ENCODE measurements at regions not wholly inside any gene's neighbourhood (a gene's known extent, or its start where the extent isn't known, plus 50 kb on each side); places are given as distances from the start of the nearest gene placed in this dataset.

- H3K4me3 Mint-ChIP-seq (ENCODE audit: unreplicated experiment) = no peak overlapping the region
- H3K4me1 Mint-ChIP-seq (ENCODE audit: low read depth, unreplicated experiment) = no peaks in the 10 kb centered on the region
- no peak overlapping the region for H3K27ac Mint-ChIP-seq (ENCODE audit: unreplicated experiment)
- DNase-seq = no peak
- H3K27me3 Mint-ChIP-seq (ENCODE audit: unreplicated experiment) = peaks cover 3% of the 10 kb centered on the region
- H3K9me3 Mint-ChIP-seq (ENCODE audit: unreplicated experiment) = peaks cover 3% of the 10 kb centered on the region
- H3K36me3 Mint-ChIP-seq (ENCODE audit: unreplicated experiment) = no peaks in the 10 kb centered on the region
- no peak for TF ChIP-seq CTCF (IDR thresholded peaks at IDR 0.05; ENCODE audit: partially characterized antibody, unreplicated experiment)
Measured at GRCh38 chr4:18536428-18536827, 514.9 kb upstream of the LCORL start.

GRCh38 chr4:18535948-18536347 lies 514.4 kb upstream of the LCORL start:
- Mint-ChIP-seq H3K27me3 (ENCODE audit: unreplicated experiment) (peaks cover 3% of the 10 kb centered on the region), H3K4me3 (ENCODE audit: unreplicated experiment) (no peak overlapping the region), H3K36me3 (ENCODE audit: unreplicated experiment) (no peaks in the 10 kb centered on the region), H3K4me1 (ENCODE audit: low read depth, unreplicated experiment) (no peaks in the 10 kb centered on the region), H3K9me3 (ENCODE audit: unreplicated experiment) (peaks cover 3% of the 10 kb centered on the region), H3K27ac (ENCODE audit: unreplicated experiment) (no peak overlapping the region)
- no peak for TF ChIP-seq CTCF (IDR thresholded peaks at IDR 0.05; ENCODE audit: partially characterized antibody, unreplicated experiment)
- DNase-seq = no peak

GRCh38 chr4:18533262-18533775 lies 511.8 kb upstream of the LCORL start:
- DNase-seq = no peak
- TF ChIP-seq CTCF (IDR thresholded peaks at IDR 0.05; ENCODE audit: partially characterized antibody, unreplicated experiment) = no peak
- H3K4me3 Mint-ChIP-seq (ENCODE audit: unreplicated experiment) = no peak overlapping the region
- no peaks in the 10 kb centered on the region for H3K4me1 Mint-ChIP-seq (ENCODE audit: low read depth, unreplicated experiment)
- H3K36me3 Mint-ChIP-seq (ENCODE audit: unreplicated experiment) = no peaks in the 10 kb centered on the region
- H3K9me3 Mint-ChIP-seq (ENCODE audit: unreplicated experiment) = peaks cover 3% of the 10 kb centered on the region
- H3K27ac Mint-ChIP-seq (ENCODE audit: unreplicated experiment) = no peak overlapping the region
- H3K27me3 Mint-ChIP-seq (ENCODE audit: unreplicated experiment) = peaks cover 3% of the 10 kb centered on the region

GRCh38 chr4:18531731-18532130 lies 510.2 kb upstream of the LCORL start:
- DNase-seq = no peak
- H3K36me3 Mint-ChIP-seq (ENCODE audit: unreplicated experiment) = no peaks in the 10 kb centered on the region
- peaks cover 3% of the 10 kb centered on the region for H3K27me3 Mint-ChIP-seq (ENCODE audit: unreplicated experiment)
- no peaks in the 10 kb centered on the region for H3K4me1 Mint-ChIP-seq (ENCODE audit: low read depth, unreplicated experiment)
- no peak overlapping the region for H3K4me3 Mint-ChIP-seq (ENCODE audit: unreplicated experiment)
- H3K27ac Mint-ChIP-seq (ENCODE audit: unreplicated experiment) = no peak overlapping the region
- TF ChIP-seq CTCF (IDR thresholded peaks at IDR 0.05; ENCODE audit: partially characterized antibody, unreplicated experiment) = no peak
- H3K9me3 Mint-ChIP-seq (ENCODE audit: unreplicated experiment) = peaks cover 3% of the 10 kb centered on the region

- H3K27me3 Mint-ChIP-seq (ENCODE audit: unreplicated experiment) = no peaks in the 10 kb centered on the region
Measured at GRCh38 chr4:18529482-18529881, 507.9 kb upstream of the LCORL start.

More at GRCh38 chr4:18529482-18529881, 507.9 kb upstream of the LCORL start:
- no peaks in the 10 kb centered on the region for H3K9me3 Mint-ChIP-seq (ENCODE audit: unreplicated experiment)
- TF ChIP-seq CTCF (IDR thresholded peaks at IDR 0.05; ENCODE audit: partially characterized antibody, unreplicated experiment) = no peak
- no peaks in the 10 kb centered on the region for H3K4me1 Mint-ChIP-seq (ENCODE audit: low read depth, unreplicated experiment)
- H3K36me3 Mint-ChIP-seq (ENCODE audit: unreplicated experiment) = no peaks in the 10 kb centered on the region
- no peak overlapping the region for H3K27ac Mint-ChIP-seq (ENCODE audit: unreplicated experiment)
- no peak overlapping the region for H3K4me3 Mint-ChIP-seq (ENCODE audit: unreplicated experiment)
- no peak for DNase-seq

Data from glutamatergic neuron (in vitro differentiated cells).